ENCODE measurements at regions not wholly inside any gene's neighbourhood (a gene's known extent, or its start where the extent isn't known, plus 50 kb on each side); places are given as distances from the start of the nearest gene placed in this dataset.

DNA sequence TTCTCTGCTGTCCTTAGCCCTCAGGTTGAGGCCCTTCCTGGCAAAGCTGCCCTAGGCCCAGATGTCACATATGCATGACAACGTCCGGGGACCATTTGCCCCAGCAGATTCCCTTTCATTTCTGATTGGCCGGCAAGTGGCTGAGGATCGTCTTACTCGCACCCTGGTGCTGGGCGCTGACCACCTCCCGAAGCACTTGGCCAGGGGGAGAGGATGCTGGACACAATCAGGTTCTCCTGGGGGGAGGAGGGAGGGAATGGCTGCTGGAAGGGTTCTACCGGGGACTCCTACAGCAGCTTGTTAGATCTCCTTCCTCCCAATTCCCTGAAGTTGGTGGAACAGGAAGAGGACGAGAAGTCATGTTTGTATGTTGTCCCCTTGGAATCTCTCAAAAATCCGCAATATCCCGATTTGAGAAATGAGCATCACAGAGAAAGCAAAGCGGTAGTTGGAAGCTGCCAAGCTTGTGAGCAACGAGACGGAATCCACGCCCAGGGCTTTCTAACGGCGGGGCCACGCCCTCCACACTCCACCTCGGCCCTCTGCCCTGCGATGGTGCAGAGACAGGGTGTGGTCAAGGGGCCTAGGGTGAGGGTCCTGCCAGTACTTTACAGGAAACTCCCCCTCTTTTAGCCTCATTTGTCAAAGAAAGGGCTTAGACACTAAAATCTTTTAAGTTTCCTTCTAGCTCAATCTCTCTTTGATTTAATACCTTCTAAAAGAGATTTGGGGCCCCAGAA, 61.8 kb upstream of the YWHAQ start:
- no peak for TF ChIP-seq POLR2A (IDR thresholded peaks at IDR 0.05; ENCODE audit: low read depth)
- no peak for TF ChIP-seq CTCF (IDR thresholded peaks at IDR 0.05)
- TF ChIP-seq EP300 (IDR thresholded peaks at IDR 0.05), result no peak

Measured in esophagus muscularis mucosa (tissue), 4 donors.